SK-N-SH treated with all-trans-retinoic acid at 6 μM for 48 hours (cell line): ENCODE measurements at regions not wholly inside any gene's neighbourhood (a gene's known extent, or its start where the extent isn't known, plus 50 kb on each side); places are given as distances from the start of the nearest gene placed in this dataset.

ENCODE experiments used
- RARB ChIP-seq: fragments of 250-450 bp; sonication (Bioruptor Pico); IDR thresholded peaks from 2 replicates; pipeline ENCODE4 v1.8.0; 2021; ENCODE audit warnings: mild to moderate bottlenecking, moderate library complexity
- ZC3H10 ChIP-seq: fragments of 250-450 bp; sonication (Bioruptor Pico); IDR thresholded peaks from 2 replicates; pipeline ENCODE4 v1.5.1; 2021; ENCODE audit warnings: mild to moderate bottlenecking, moderate library complexity

GRCh38 chr5:15421381-15421780 is 78.6 kb upstream of the FBXL7 start:
- TF ChIP-seq RARB (no peak), ZC3H10 (CRISPR knock-in tag) (no peak)
